HL-60 (cell line): ENCODE measurements at regions not wholly inside any gene's neighbourhood (a gene's known extent, or its start where the extent isn't known, plus 50 kb on each side); places are given as distances from the start of the nearest gene placed in this dataset.

Experiments used
- DNase-seq, 2 experiments: peaks; one replicate each; pipeline ENCODE4 v3.0.0-alpha.2; 2010 to 2020; ENCODE audit warnings: low read depth in 1 of 2, low spot score in 1 of 2
- H3K27ac ChIP-seq: fragments of 250-450 bp; sonication (Bioruptor Pico); replicated peaks from 2 replicates; pipeline ENCODE4 v1.5.1; 2020; ENCODE audit warnings: mild to moderate bottlenecking, moderate library complexity
- H3K27me3 ChIP-seq: fragments of 250-450 bp; sonication (Bioruptor Pico); 2 replicates; pipeline ENCODE4 v1.5.1; 2021; ENCODE audit warnings: mild to moderate bottlenecking, moderate library complexity; ENCODE audit not compliant: insufficient read depth, poor library complexity, severe bottlenecking
- H3K4me3 ChIP-seq: replicated peaks from 2 replicates; pipeline ENCODE4 v1.5.1; 2011; ENCODE audit warnings: mild to moderate bottlenecking, control low read depth, low read length; ENCODE audit not compliant: insufficient read depth
- CTCF ChIP-seq: IDR thresholded peaks from one replicate; pipeline ENCODE4 v1.5.1; 2011; ENCODE audit warnings: low read length, control low read depth, inconsistent platforms; ENCODE audit not compliant: insufficient read depth
- GABPA ChIP-seq: IDR thresholded peaks from 2 replicates; pipeline ENCODE4 v1.6.1; 2012; ENCODE audit warnings: low read depth
- POLR2AphosphoS5 ChIP-seq: IDR thresholded peaks from 2 replicates; pipeline ENCODE4 v1.6.1; 2012; ENCODE audit warnings: low read depth
- REST ChIP-seq: IDR thresholded peaks from 2 replicates; pipeline ENCODE4 v1.6.1; 2012; ENCODE audit warnings: low read depth; ENCODE audit not compliant: insufficient replicate concordance
- SPI1 ChIP-seq: IDR thresholded peaks from 2 replicates; pipeline ENCODE4 v1.6.1; 2012; ENCODE audit warnings: low read depth, mild to moderate bottlenecking, borderline replicate concordance

GRCh38 chr10:111435871-111436270 lies 359.0 kb downstream of the ADRA2A start:
- no peaks in the 10 kb centered on the region for H3K27me3 ChIP-seq
- no peak overlapping the region for H3K27ac ChIP-seq
- no peak overlapping the region for H3K4me3 ChIP-seq
- TF ChIP-seq POLR2AphosphoS5 (no peak), GABPA (no peak), SPI1 (no peak), REST (no peak), CTCF (no peak)
- DNase-seq: no peak

GRCh38 chr10:111439034-111439842 lies 362.4 kb downstream of the ADRA2A start:
- H3K27ac ChIP-seq: no peak overlapping the region
- no peaks in the 10 kb centered on the region for H3K27me3 ChIP-seq
- H3K4me3 ChIP-seq: no peak overlapping the region
- DNase-seq: no peak
- TF ChIP-seq CTCF (no peak), SPI1 (no peak), POLR2AphosphoS5 (no peak), GABPA (no peak), REST (no peak)

- DNase-seq: no peak
- H3K27ac ChIP-seq: no peak overlapping the region
Measured at GRCh38 chr10:111440501-111440900, 363.7 kb downstream of the ADRA2A start.

More at GRCh38 chr10:111440501-111440900, 363.7 kb downstream of the ADRA2A start:
- no peak overlapping the region for H3K4me3 ChIP-seq
- no peaks in the 10 kb centered on the region for H3K27me3 ChIP-seq
- TF ChIP-seq SPI1 (no peak), GABPA (no peak), CTCF (no peak), POLR2AphosphoS5 (no peak), REST (no peak)
